HEK293T (cell line): ENCODE measurements at regions not wholly inside any gene's neighbourhood (a gene's known extent, or its start where the extent isn't known, plus 50 kb on each side); places are given as distances from the start of the nearest gene placed in this dataset.

Experiments
- CTCF ChIA-PET: fragments of 350-600 bp; formaldehyde crosslinking; extraction: SDS; loops from one replicate; lab custom pipeline; 2021; ENCODE audit warnings: antibody characterized with exemption, inconsistent platforms; lab: Yijun Ruan, JAX
- POLR2A ChIA-PET: fragments of 350-600 bp; formaldehyde crosslinking; extraction: SDS; loops from one replicate; lab custom pipeline; 2020; ENCODE audit warnings: antibody characterized with exemption, inconsistent platforms; lab: Yijun Ruan, JAX
- DNase-seq: peaks from one replicate; pipeline ENCODE4 v3.0.0; 2012; ENCODE audit warnings: mixed read lengths; ENCODE audit errors: extremely low spot score
- ARNT ChIP-seq: fragments of 450-650 bp; IDR thresholded peaks from 2 replicates; pipeline ENCODE4 v1.6.1; 2017; ENCODE audit warnings: mild to moderate bottlenecking
- BHLHE40 ChIP-seq: fragments of 450-650 bp; IDR thresholded peaks from 2 replicates; pipeline ENCODE4 v1.6.1; 2016; ENCODE audit warnings: mild to moderate bottlenecking, moderate library complexity, borderline replicate concordance
- CTBP1 ChIP-seq: fragments of 450-650 bp; IDR thresholded peaks from 2 replicates; pipeline ENCODE4 v1.6.1; 2016; ENCODE audit warnings: borderline replicate concordance
- ELF4 ChIP-seq: fragments of 450-650 bp; IDR thresholded peaks from 2 replicates; pipeline ENCODE4 v1.6.1; 2017; ENCODE audit warnings: antibody characterized with exemption
- FOXA1 ChIP-seq: fragments of 450-650 bp; IDR thresholded peaks from 2 replicates; pipeline ENCODE4 v1.6.1; 2016; ENCODE audit warnings: mild to moderate bottlenecking
- FOXK2 ChIP-seq: fragments of 450-650 bp; IDR thresholded peaks from 2 replicates; pipeline ENCODE4 v1.6.1; 2016; ENCODE audit warnings: mild to moderate bottlenecking
- FOXM1 ChIP-seq: fragments of 450-650 bp; IDR thresholded peaks from 2 replicates; pipeline ENCODE4 v1.6.1; 2017; ENCODE audit warnings: mild to moderate bottlenecking, borderline replicate concordance
- HDGF ChIP-seq: fragments of 450-650 bp; IDR thresholded peaks from 2 replicates; pipeline ENCODE4 v1.6.1; 2017; ENCODE audit warnings: antibody characterized with exemption, borderline replicate concordance
- L3MBTL2 ChIP-seq: fragments of 450-650 bp; conservative IDR thresholded peaks from 2 replicates; pipeline ENCODE4 v1.6.1; 2016; ENCODE audit warnings: mild to moderate bottlenecking
- LEF1 ChIP-seq: fragments of 450-650 bp; IDR thresholded peaks from 2 replicates; pipeline ENCODE4 v1.6.1; 2017; ENCODE audit warnings: mild to moderate bottlenecking, borderline replicate concordance
- NFRKB ChIP-seq: fragments of 450-650 bp; IDR thresholded peaks from 2 replicates; pipeline ENCODE4 v1.6.1; 2016; ENCODE audit warnings: mild to moderate bottlenecking, moderate library complexity
- PKNOX1 ChIP-seq: fragments of 450-650 bp; IDR thresholded peaks from 2 replicates; pipeline ENCODE4 v1.6.1; 2016
- SP1 ChIP-seq: fragments of 450-650 bp; IDR thresholded peaks from 2 replicates; pipeline ENCODE4 v1.6.1; 2017
- SUZ12 ChIP-seq: fragments of 450-650 bp; IDR thresholded peaks from 2 replicates; pipeline ENCODE4 v1.6.1; 2016; ENCODE audit warnings: mild to moderate bottlenecking
- TARDBP ChIP-seq: fragments of 450-650 bp; IDR thresholded peaks from 2 replicates; pipeline ENCODE4 v1.6.1; 2016
- ZNF384 ChIP-seq: fragments of 450-650 bp; IDR thresholded peaks from 2 replicates; pipeline ENCODE4 v1.6.1; 2016

- no peak for DNase-seq
- ChIA-PET POLR2A (no interaction called here), CTCF (no interaction called here)
- TF ChIP-seq FOXA1: no peak
Observed at GRCh38 chr10:36096576-36096975, 454.5 kb upstream of the FZD8 start.

- no peak for TF ChIP-seq ELF4
- TF ChIP-seq L3MBTL2: no peak
- TF ChIP-seq BHLHE40: no peak
- no peak for TF ChIP-seq NFRKB
- TF ChIP-seq LEF1: no peak
- no peak for TF ChIP-seq SP1
- TF ChIP-seq CTBP1: no peak
- no peak for TF ChIP-seq ARNT
- TF ChIP-seq ZNF384: no peak
- no peak for TF ChIP-seq SUZ12
- no peak for TF ChIP-seq HDGF
- DNase-seq: no peak
- CTCF ChIA-PET: no interaction called here
Observed at GRCh38 chr10:36094096-36094495, 452.0 kb upstream of the FZD8 start.

GRCh38 chr10:36092116-36092515, 450.0 kb upstream of the FZD8 start:
- no peak for DNase-seq
- ChIA-PET CTCF (no interaction called here), POLR2A (no interaction called here)
- TF ChIP-seq TARDBP (no peak), NFRKB (no peak), SUZ12 (no peak), FOXK2 (no peak), LEF1 (no peak), CTBP1 (no peak), L3MBTL2 (no peak), BHLHE40 (no peak), SP1 (no peak), ARNT (no peak), PKNOX1 (no peak), HDGF (no peak), ZNF384 (no peak), FOXM1 (no peak), ELF4 (no peak), FOXA1 (no peak)

More at GRCh38 chr10:36094096-36094495, 452.0 kb upstream of the FZD8 start:
- POLR2A ChIA-PET: no interaction called here

- ChIA-PET POLR2A (no interaction called here), CTCF (no interaction called here)
- DNase-seq: no peak
- no peak for TF ChIP-seq TARDBP
- TF ChIP-seq PKNOX1: no peak
- TF ChIP-seq FOXK2: no peak
- no peak for TF ChIP-seq SUZ12
- TF ChIP-seq FOXA1: no peak
- TF ChIP-seq ARNT: no peak
- TF ChIP-seq HDGF: no peak
- TF ChIP-seq ZNF384: no peak
- no peak for TF ChIP-seq FOXM1
- no peak for TF ChIP-seq LEF1
- TF ChIP-seq NFRKB: no peak
- no peak for TF ChIP-seq BHLHE40
Observed at GRCh38 chr10:36091007-36091406, 448.9 kb upstream of the FZD8 start.

- POLR2A ChIA-PET: no interaction called here
Observed at GRCh38 chr10:36089790-36090440, 447.8 kb upstream of the FZD8 start.

More at GRCh38 chr10:36089790-36090440, 447.8 kb upstream of the FZD8 start:
- CTCF ChIA-PET: no interaction called here
- no peak for TF ChIP-seq PKNOX1
- no peak for TF ChIP-seq CTBP1
- TF ChIP-seq LEF1: no peak
- TF ChIP-seq FOXA1: no peak
- no peak for TF ChIP-seq BHLHE40
- no peak for TF ChIP-seq FOXK2
- TF ChIP-seq FOXM1: no peak
- no peak for TF ChIP-seq ARNT
- no peak for TF ChIP-seq NFRKB
- no peak for TF ChIP-seq ZNF384
- TF ChIP-seq SUZ12: no peak
- no peak for TF ChIP-seq TARDBP
- DNase-seq: no peak
